Superior temporal gyrus (tissue), 1 donor: ENCODE measurements at regions not wholly inside any gene's neighbourhood (a gene's known extent, or its start where the extent isn't known, plus 50 kb on each side); places are given as distances from the start of the nearest gene placed in this dataset.
"Not testable (repeated sequence)": the region's sequence is repeated elsewhere in the genome, so short reads cannot be mapped to it uniquely, and the experiment has no call there.

Experiments used
- DNase-seq: peaks from one replicate; pipeline ENCODE4 v3.0.0-alpha.2; 2016; ENCODE audit errors: extremely low spot score

DNA sequence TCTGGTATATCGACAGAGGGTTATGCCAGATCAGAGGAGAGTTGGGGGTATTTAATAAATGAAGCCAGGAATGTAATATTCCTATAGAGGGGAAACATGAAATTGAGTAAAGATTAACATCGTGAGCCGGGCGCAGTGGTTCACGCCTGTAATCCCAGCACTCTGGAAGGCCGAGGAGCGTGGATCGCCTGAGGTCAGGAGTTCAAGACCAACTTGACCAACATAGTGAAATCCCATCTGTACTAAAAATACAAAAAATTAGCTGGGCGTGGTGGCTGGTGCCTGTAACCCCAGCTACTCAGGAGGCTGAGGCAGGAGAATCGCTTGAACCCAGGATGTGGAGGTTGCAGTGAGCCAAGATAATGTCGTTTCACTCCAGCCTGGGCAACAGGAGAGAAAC lies 112.4 kb upstream of the ZNF184 start:
- not testable (repeated sequence) for DNase-seq

DNA sequence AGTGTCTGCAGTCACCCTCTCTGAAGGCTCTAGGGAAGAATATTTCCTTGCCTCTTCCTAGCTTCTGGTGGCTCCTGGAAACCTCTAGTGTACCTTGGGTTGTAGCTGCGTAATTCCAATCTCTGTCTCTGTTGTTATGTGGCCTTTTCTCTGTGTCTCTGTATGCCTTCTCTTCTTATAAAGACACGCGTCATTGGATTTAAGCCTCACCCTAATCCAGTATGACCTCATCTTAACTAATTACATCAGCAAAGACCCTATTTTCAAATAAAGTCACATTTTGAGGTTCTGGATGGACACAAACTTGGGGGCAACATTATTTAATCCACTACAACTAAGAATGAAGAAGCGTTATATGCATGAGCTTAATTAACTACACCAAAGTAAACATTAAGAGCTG lies 111.4 kb upstream of the ZNF184 start:
- no peak for DNase-seq

DNA sequence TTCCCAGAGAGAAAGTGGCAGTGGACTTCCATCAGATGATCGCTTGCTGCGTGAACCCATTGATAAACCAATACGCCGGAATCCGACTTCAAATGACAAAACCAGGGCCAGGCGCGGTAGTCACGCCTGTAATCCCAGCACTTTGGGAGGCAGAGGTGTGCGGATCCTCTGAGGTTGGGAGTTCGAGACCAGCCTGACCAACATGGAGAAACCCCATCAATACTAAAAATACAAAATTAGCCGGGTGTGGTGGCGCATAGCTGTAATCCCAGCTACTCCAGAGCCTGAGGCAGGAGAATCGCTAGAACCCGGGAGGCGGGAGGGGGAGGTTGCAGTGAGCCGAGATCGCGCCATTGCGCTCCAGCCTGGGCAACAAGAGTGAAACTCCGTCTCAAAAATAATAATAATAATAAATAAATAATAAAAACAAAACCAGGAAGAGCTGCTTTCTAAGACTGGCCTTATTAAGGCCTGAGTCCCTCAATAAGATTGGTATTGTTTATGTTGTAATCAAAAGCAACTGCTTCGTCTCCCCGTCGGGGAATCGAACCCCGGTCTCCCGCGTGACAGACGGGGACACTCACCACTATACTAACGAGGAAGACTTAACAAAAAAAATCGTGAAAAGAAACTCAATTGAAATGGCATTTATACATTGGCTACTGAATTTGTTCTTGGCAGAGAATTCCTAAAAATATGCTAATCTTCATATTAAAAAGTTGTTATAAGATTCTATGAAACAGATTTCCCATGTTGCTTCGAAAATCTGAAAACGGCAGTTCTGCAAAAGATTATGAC lies 110.2 kb upstream of the ZNF184 start:
- no peak for DNase-seq

DNA sequence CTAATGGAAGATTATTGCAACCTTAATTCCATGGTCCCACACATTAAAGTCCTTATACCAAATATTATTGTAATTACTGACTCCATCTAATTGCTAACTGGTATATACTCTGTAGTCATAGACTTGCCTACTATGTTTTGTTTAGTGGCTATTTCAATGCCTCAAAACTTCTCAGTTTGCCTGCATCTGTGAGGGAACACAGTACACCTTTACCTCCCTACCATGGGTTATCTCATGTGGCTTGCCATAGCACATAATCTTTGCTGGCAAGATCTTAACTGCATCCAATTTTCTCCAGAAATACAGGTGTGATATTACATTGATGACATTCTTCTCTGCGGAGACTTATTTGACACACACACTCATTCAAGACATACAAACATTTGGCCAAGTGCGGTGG lies 107.1 kb upstream of the ZNF184 start:
- DNase-seq, result no peak

DNA sequence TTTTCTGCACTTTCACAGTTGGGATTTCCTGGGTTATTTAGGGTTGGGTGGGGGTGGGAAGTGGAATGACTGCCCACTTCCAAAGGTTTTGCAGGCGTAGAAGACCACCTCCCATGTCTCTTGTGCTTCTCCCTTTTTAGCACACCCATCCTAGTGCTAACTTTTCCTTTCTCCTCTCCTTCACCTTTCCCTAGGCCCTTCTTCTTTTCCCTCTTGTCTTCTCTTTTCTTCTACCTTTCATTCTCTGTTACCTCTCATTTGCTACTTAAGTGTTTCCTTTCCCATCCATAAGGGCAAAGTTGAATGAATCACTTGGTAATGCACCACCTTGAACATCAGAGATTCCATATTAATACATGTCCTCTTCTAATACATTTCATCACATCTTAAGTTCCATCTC lies 105.0 kb upstream of the ZNF184 start:
- no peak for DNase-seq

DNA sequence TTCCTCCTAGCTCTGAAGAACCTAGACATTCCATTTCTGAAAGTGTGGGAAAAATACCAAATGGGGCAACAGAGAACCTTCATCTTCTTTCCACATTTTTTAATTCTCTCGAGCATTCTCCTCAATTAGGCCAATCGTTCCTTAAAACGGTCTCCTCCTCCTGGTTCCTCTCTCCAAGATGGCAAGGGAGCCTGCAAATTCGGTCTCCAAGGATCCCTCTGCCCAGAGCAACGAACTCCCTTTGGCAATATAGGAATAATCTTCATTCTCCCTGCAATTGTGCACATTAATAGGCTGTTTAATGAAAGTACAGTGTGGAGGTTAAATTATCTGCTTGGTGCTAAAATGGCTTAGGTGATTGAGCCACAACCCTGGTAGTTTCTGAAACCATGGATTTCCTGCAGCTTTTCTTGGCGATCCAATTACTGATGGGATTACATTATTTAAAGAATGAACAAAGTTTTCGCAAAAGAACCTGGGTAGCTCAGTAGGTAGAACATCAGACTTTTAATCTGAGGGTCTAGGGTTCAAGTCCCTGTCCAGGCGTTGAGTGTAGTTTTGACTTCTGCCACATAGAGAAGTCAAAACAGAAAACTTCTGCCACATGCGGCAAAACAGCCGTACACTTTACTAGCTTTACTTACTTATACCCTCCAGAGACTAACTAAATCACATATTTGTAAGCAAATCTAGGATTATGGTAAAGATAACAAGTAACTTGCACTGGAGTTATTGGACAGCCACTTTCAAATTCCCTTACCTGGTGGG lies 102.9 kb upstream of the ZNF184 start:
- no peak for DNase-seq

DNA sequence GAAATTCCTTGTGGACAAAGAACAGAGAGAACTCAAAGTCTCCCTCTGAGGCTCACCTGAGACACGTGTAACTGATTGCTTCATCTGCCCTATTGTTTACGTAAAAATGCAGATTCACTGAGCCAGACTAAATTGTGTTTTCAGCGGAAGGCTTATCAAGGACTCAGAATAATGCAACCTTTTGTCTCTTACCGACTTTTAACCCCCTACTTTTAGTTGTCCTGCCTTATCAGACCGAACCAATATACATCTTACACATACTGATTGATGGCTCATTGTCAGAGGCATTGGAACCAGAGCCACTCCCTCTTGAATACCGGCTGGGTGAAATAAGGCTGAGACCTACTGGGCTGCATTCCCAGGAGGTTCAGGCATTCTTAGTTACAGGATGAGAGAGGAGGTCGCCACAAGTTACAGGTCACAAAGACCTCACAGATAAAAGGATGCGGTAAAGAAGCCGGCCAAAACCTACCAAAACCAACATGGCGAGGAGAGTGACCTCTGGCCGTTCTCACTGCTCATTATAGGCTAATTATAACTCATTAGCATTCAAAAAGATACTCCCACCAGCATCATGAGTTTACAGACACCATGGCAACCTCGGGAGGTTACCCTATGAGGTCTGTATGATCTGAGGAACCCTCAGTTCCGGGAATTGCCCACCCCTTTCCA lies 95.5 kb upstream of the ZNF184 start:
- no peak for DNase-seq

DNA sequence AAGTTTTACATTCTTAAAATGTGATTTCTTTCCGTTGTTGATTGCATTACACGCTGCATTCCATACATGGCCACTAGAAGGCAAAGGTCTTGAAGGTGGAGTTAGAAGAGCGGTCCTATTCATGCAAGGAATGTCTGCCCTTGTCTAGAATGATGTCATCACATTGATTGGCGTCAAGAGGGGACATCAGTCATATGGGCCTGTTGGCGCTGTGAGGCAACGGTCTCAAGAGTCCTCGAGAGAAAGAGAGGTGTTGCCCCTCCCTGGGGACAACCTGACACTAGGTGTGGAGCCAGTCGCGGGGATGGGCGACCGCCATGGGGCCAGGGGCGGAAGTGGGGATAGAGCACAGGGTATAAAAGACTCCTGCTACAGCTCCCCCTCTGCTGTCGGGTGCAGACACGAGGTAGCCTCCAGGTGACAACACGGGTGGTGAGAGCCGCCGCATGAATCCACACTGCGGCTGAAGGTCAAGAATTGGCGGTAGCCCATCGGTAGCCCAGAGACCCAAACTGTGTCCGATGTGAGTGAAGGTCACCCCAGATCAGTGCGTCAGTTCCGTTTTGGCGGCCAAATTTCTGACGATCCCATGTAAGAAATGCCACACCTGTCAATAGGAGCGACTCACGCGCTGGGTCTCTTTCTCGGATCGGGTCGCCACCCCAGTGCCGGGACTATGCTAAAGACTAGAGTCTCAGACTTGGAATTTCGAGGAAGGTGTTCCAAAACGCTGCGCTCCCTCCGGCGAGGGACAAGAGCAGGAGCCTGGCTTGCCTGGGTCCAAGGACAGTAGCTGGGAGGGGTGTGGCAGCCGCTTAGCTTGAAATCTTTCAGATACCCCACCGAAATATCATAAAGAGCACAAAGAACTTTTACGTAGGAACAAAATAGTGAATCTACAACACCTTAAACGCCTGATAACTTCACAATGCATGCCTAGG lies 93.2 kb upstream of the ZNF184 start:
- DNase-seq, result no peak

DNA sequence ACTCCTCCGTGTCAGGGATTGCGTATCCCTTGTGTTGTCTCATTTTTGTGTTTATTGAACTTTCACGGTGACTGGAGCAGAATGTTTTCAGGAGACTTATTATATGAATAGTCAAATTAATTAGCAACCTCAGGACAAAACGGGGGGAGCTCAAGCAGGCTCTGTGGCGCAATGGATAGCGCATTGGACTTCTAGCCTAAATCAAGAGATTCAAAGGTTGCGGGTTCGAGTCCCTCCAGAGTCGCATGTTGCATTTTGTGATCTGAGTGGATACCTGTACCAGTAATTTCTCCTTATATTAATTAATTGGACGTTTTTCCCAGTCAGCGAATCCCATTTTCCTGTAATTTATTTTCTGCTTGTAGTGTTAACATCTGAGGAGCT lies 89.1 kb upstream of the ZNF184 start:
- DNase-seq, result no peak

DNA sequence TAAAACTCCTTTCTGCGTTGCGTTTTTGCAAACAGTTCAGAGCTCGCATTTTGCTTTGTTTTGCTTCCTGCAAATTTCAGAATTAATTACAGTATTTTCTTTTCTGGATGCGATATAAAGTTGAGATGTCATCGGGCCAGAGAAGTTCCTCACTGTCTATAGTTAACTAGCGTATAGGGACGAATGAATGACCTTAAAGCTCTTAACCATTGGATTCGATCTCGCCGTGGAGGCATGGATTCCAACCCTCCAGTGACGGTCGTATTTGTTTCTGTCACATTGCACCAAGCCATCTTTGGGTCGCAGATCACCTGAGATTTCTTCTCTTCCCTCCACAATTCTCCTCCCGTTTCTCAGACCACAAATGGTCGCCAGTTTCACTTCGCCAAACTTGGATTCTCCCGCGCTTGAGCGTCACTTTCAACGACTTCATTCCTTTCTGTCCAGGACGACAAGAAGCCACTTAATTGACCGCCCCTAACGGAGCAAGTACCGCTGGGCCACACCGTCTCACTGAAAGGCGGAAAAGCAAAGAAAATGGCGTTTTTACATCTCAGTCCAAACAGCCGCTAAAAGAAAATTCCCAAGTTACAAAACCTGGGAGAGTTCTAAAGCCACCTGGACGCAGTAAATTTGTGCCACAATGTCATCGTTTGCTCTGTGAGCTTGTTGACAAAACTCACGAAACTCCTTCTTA lies 85.3 kb upstream of the ZNF184 start:
- DNase-seq, result no peak

DNA sequence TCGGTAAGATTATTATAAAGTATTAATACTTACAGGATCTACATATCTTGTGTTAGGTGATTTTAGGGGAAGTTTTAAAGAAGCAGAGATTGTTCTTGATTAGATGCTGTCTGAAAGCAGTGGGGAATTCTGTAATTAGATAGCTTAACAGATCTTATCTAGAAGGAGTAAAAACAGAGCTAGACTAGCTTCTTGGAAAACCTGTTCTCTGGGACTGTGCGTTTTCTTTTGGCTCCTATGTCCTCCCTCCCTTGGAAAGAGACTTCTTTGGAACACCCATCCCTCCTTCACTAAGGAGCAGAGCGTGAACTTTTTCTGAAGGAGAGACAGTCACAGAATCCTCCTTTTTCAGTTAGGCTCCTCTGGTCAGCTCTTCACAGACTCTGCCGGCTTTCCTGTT lies 83.5 kb upstream of the ZNF184 start:
- no peak for DNase-seq

DNA sequence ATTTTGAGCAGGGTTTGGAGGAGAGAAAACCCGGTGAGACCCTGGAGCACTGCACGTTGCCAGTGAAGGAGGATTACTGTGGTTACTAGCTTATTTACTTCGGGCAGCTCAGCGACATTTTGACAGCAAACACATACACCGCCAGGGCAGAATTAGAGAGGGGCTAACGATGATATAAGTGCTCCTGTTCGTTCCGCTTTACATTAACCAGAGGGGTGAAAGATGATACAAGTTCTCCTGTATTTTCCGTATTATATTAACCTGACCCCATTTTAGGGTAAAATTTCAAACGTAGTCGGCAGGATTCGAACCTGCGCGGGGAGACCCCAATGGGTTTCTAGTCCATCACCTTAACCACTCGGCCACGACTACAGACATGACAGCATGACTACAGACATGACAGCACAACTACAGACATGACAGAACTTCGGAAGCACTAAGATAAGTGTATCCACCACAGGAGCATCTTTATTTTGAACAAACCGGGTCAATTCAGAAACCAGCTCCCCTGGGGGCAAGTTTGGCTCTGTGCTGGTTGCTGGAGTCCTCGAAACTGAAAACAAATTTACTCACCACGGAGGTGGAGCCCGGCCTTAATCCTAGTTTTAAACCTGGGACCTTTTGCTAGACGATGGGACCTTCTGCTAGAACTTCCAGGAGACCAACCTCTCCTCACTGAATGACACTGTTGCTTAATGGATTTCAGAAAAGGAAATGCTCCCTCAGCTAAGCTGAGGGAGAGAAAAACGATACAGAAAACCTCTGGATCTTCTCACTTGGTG lies 80.4 kb upstream of the ZNF184 start:
- no peak for DNase-seq

DNA sequence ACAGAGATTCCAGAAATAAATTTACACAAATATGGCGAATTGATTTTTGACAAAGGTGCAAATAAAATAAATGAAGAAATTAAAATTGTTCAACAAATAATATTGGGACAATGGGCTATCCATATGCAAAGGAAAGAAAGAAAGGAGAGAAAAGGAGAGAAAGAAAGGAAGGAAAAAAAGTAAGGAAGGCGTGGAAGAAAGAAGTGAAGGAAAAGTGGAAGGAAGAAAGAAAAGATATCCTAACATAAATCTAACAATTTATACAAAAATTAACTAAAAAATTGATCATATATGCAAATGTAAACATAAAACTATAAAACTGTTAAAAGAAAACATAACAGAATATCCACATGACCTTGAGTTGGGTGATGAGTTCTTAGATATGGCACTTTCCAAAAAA lies 78.7 kb upstream of the ZNF184 start:
- no peak for DNase-seq

DNA sequence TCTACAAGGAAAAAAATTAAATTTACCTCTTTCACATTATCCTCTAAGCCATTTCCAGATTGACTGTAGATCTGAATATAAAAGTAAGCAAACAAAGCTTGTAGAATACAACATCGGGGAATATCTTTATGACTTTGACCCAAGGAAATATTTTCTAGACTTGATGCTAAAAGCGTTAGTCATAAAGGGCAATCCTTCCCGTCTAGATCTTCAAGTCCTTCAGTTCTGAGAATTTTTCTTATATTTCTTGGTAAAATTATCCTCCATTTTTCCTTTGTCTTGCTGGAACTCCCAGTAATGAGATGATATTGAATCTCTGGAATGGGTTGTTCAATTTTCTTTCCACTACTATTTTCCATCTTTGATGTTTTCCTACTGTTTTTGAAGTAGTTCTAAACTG lies 77.8 kb upstream of the ZNF184 start:
- no peak for DNase-seq

DNA sequence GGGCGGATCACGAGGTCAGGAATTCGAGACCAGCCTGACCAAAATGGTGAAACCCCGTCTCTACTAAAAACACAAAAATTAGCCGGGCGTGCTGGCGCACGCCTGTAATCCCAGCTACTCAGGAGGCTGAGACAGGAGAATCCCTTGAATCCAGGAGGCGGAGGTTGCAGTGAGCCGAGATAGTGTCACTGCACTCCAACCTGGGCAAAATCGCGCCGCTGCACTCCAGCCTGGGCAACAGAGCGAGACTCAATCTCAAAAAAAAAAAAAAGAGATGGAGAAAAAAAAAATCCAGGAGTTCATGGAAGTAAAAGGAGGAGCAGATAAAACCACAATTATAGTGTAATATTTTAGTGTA lies 76.3 kb upstream of the ZNF184 start:
- DNase-seq, result not testable (repeated sequence)

DNA sequence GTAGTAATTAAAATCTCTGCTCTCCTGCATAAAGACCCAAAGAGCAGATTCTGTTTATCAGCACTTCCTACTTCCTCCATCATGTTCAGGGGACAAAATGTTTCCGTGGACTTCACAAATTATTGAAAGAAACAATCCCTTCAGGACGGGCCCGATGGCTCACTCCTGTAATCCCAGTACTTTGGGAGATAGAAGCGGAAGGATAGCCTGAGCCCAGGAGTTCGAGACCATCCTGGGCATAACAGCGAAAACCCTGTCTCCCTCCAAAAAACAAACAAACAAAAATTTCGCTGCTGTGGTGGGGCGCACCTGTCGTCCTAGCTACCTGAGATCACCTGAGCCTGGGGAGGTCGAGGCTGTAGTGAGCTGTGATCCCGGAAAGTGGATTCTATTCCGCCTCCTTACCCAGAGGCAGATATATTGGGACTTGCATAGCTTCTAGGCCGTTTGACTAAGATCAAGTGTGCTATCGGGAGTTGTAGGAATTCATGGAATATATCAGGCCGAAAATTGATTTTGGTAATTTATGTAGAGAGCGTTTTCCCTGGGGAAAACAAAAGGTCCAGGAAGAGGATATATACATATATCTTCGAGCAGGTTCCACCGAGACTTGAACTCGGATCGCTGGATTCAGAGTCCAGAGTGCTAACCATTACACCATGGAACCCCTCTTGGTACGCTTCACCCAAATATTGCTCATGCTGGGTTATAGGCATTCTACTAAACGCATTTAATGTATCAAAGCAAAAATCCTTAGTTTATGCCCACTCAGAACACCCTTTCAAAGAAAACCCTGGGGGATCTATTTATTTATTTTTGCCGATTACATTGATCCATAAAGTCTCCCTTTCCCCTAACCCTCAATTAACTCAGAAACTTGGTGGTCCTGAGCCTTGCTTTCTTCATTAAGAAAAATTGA lies 74.5 kb upstream of the ZNF184 start:
- DNase-seq, result no peak

DNA sequence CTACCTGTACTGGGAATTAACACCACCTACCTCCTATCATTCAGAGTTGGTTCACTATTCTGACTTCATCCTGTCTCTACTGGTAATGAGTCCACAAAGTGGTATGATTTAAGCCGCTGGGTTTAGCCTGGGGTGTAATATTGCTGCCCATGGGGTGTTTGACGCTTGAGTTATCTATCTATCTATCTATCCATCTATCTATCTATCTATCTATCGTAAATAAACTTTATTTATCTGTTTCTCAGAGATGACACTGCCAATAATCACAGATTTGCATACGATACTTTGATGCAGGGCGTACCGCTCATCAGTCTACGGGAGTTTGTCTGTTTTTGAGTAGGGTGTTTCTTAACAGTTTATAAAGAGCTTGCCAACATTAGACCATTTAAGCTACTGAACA lies 73.6 kb upstream of the ZNF184 start:
- no peak for DNase-seq

DNA sequence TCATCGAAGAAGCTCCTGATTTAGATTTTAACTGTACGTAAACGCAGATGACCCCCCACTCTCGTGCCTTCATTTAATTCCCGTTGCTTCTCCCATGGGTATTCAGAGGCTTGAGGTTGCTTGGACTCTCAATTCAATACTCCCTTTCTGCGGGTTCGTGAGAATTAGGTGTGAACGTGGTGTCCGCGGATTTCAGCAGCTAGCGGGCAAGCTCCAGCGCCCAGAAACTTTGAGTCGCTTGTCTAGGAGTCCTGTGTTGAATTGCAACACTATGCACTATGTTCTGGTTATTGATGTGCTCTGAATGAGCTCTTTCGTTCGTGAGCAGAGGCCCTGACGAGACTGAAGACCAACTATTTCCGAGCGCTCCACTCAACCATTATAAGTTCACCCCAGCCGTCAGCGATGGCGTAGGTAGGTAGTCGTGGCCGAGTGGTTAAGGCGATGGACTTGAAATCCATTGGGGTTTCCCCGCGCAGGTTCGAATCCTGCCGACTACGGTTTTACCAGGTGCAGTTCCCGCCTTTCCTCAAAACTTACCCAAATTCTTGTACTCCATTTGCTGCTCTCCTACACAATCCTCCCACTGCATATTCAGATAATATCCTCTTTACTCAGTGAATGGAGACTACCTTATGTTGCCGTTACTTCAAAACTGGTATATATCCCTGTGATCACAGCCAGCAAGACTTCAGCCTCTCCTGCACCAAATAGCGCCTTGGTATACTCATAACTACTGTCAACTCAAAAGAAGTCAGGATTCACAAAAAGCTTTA lies 72.6 kb upstream of the ZNF184 start:
- no peak for DNase-seq
